ENCODE measurements at regions not wholly inside any gene's neighbourhood (a gene's known extent, or its start where the extent isn't known, plus 50 kb on each side); places are given as distances from the start of the nearest gene placed in this dataset.

DNA sequence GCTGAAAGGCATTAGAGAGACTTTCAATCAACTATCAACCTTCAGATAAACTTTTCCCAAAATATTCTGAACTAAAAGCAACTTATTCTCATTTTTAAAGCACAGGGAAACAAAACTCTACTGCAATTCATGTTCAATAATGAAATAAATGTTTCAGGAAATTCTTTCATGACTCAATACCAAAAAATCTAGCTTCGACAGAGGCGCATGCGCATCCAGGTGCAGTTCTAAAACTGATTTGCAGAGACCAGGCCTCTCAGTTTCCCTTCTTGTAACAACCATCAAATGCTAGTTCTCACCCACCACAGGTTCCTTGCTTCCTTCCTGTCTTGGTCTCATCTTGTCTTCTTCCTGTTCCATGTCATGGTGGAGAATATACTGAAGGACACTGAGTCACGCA lies 55.3 kb upstream of the NRBF2 start:
- TF ChIP-seq, protein P1, sequence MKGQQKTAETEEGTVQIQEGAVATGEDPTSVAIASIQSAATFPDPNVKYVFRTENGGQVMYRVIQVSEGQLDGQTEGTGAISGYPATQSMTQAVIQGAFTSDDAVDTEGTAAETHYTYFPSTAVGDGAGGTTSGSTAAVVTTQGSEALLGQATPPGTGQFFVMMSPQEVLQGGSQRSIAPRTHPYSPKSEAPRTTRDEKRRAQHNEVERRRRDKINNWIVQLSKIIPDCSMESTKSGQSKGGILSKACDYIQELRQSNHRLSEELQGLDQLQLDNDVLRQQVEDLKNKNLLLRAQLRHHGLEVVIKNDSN (IDR thresholded peaks at IDR 0.05): no peak
- TF ChIP-seq NFIC (IDR thresholded peaks at IDR 0.05) (no peak), FOXM1 (IDR thresholded peaks at IDR 0.05; ENCODE audit: borderline replicate concordance, low read depth) (no peak), TEAD4 (IDR thresholded peaks at IDR 0.05) (no peak), TCF12 (IDR thresholded peaks at IDR 0.05; ENCODE audit: low read depth) (no peak), YY1 (IDR thresholded peaks at IDR 0.05; ENCODE audit: low read depth) (no peak), CREB1 (IDR thresholded peaks at IDR 0.05; ENCODE audit: low read depth) (no peak), EGR1 (IDR thresholded peaks at IDR 0.05) (no peak), TAF1 (IDR thresholded peaks at IDR 0.05; ENCODE audit: low read depth) (no peak), ZBTB7A (IDR thresholded peaks at IDR 0.05; ENCODE audit: low read depth) (no peak), CEBPB (IDR thresholded peaks at IDR 0.05) (no peak)
- TF ChIP-seq, protein P2, sequence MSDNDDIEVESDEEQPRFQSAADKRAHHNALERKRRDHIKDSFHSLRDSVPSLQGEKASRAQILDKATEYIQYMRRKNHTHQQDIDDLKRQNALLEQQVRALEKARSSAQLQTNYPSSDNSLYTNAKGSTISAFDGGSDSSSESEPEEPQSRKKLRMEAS (IDR thresholded peaks at IDR 0.05): no peak
- TF ChIP-seq, protein P3, sequence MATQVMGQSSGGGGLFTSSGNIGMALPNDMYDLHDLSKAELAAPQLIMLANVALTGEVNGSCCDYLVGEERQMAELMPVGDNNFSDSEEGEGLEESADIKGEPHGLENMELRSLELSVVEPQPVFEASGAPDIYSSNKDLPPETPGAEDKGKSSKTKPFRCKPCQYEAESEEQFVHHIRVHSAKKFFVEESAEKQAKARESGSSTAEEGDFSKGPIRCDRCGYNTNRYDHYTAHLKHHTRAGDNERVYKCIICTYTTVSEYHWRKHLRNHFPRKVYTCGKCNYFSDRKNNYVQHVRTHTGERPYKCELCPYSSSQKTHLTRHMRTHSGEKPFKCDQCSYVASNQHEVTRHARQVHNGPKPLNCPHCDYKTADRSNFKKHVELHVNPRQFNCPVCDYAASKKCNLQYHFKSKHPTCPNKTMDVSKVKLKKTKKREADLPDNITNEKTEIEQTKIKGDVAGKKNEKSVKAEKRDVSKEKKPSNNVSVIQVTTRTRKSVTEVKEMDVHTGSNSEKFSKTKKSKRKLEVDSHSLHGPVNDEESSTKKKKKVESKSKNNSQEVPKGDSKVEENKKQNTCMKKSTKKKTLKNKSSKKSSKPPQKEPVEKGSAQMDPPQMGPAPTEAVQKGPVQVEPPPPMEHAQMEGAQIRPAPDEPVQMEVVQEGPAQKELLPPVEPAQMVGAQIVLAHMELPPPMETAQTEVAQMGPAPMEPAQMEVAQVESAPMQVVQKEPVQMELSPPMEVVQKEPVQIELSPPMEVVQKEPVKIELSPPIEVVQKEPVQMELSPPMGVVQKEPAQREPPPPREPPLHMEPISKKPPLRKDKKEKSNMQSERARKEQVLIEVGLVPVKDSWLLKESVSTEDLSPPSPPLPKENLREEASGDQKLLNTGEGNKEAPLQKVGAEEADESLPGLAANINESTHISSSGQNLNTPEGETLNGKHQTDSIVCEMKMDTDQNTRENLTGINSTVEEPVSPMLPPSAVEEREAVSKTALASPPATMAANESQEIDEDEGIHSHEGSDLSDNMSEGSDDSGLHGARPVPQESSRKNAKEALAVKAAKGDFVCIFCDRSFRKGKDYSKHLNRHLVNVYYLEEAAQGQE (IDR thresholded peaks at IDR 0.05; ENCODE audit: low read depth): no peak

DNA sequence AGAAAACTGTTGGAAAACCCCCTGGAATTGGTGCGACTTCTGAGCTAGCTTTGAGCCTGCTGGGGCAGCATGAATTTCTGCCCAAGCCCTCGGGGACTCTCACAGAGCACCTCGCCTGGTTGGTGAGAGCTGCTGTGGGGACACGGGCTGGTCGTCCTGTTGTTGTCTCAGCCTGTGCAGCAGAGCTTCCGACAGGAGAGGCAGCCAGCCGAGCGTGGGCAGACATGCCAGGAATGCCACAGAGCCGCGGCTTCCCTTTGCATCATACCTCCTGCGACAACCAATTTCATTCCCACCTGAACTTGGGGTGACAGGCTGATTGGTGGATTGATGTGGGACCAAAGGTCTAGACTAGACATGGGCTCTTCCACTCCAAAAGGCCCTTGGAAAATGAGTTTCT lies 60.2 kb upstream of the NRBF2 start:
- peak; percentile 22; the same call in 1 of the 2 replicates for TF ChIP-seq EGR1 (IDR thresholded peaks at IDR 0.05)
- no peak for TF ChIP-seq RAD21 (IDR thresholded peaks at IDR 0.05; ENCODE audit: low read depth)
- TF ChIP-seq, protein P3 (IDR thresholded peaks at IDR 0.05; ENCODE audit: low read depth): no peak
- no peak for TF ChIP-seq TCF12 (IDR thresholded peaks at IDR 0.05; ENCODE audit: low read depth)
- TF ChIP-seq, protein P1 (IDR thresholded peaks at IDR 0.05): no peak
- no peak for TF ChIP-seq FOXM1 (IDR thresholded peaks at IDR 0.05; ENCODE audit: borderline replicate concordance, low read depth)
- TF ChIP-seq EP300 (IDR thresholded peaks at IDR 0.05; ENCODE audit: borderline replicate concordance): no peak
- no peak for TF ChIP-seq CREB1 (IDR thresholded peaks at IDR 0.05; ENCODE audit: low read depth)
- TF ChIP-seq TAF1 (IDR thresholded peaks at IDR 0.05; ENCODE audit: low read depth): no peak
- TF ChIP-seq TEAD4 (IDR thresholded peaks at IDR 0.05): 0 out of 2 replicates have a peak, but pooled peaks have one; percentile 18

- TF ChIP-seq TEAD4 (IDR thresholded peaks at IDR 0.05) (no peak), CEBPB (IDR thresholded peaks at IDR 0.05) (peak; percentile 67), NFIC (IDR thresholded peaks at IDR 0.05) (peak; percentile 48), TAF1 (IDR thresholded peaks at IDR 0.05; ENCODE audit: low read depth) (no peak), EGR1 (IDR thresholded peaks at IDR 0.05) (no peak), YY1 (IDR thresholded peaks at IDR 0.05; ENCODE audit: low read depth) (no peak), EP300 (IDR thresholded peaks at IDR 0.05; ENCODE audit: borderline replicate concordance) (no peak)
- TF ChIP-seq, protein P1 (IDR thresholded peaks at IDR 0.05): peak; percentile 64
- TF ChIP-seq, protein P2 (IDR thresholded peaks at IDR 0.05): no peak
Measured at GRCh38 chr10:63071145-63071544, 62.0 kb upstream of the NRBF2 start.

- TF ChIP-seq, protein P2 (IDR thresholded peaks at IDR 0.05): no peak
- TF ChIP-seq NFIC (IDR thresholded peaks at IDR 0.05) (no peak), CREB1 (IDR thresholded peaks at IDR 0.05; ENCODE audit: low read depth) (no peak), ZBTB7A (IDR thresholded peaks at IDR 0.05; ENCODE audit: low read depth) (no peak), TCF12 (IDR thresholded peaks at IDR 0.05; ENCODE audit: low read depth) (no peak), CEBPB (IDR thresholded peaks at IDR 0.05) (no peak), TEAD4 (IDR thresholded peaks at IDR 0.05) (no peak), EGR1 (IDR thresholded peaks at IDR 0.05) (no peak), RAD21 (IDR thresholded peaks at IDR 0.05; ENCODE audit: low read depth) (no peak), YY1 (IDR thresholded peaks at IDR 0.05; ENCODE audit: low read depth) (no peak), TAF1 (IDR thresholded peaks at IDR 0.05; ENCODE audit: low read depth) (no peak), FOXM1 (IDR thresholded peaks at IDR 0.05; ENCODE audit: borderline replicate concordance, low read depth) (no peak), EP300 (IDR thresholded peaks at IDR 0.05; ENCODE audit: borderline replicate concordance) (no peak)
- TF ChIP-seq, protein P3 (IDR thresholded peaks at IDR 0.05; ENCODE audit: low read depth): no peak
- TF ChIP-seq, protein P1 (IDR thresholded peaks at IDR 0.05): no peak
Measured at GRCh38 chr10:63069318-63069717, 63.8 kb upstream of the NRBF2 start.
